Caco-2 (cell line): ENCODE measurements at regions not wholly inside any gene's neighbourhood (a gene's known extent, or its start where the extent isn't known, plus 50 kb on each side); places are given as distances from the start of the nearest gene placed in this dataset.

Experiments used
- BruUV-seq: library from RNA; stranded (reverse); fragments of 400-500 nt; replicated peaks from 2 replicates; lab custom pipeline; 2021; lab: Mats Ljungman, UMichigan
- CTCF ChIA-PET: fragments of 300-600 bp; sonication (Branson Sonifier 250); formaldehyde crosslinking; loops from one replicate; lab custom pipeline; 2022; ENCODE audit warnings: antibody characterized with exemption; lab: Charles Lee
- POLR2A ChIA-PET: fragments of 300-600 bp; sonication (Branson Sonifier 250); formaldehyde crosslinking; loops from one replicate; lab custom pipeline; 2022; ENCODE audit warnings: antibody characterized with exemption; lab: Charles Lee
- DNase-seq, 2 experiments: peaks; one replicate each; pipeline versions ENCODE4 v3.0.0 to v3.0.0-alpha.2; 2020 to 2022
- H3K27me3 ChIP-seq: replicated peaks from 2 replicates; pipeline ENCODE4 v1.6.0; 2011; ENCODE audit warnings: low read length; ENCODE audit not compliant: control insufficient read depth, insufficient read depth
- H3K36me3 ChIP-seq: 2 replicates; pipeline ENCODE4 v1.5.1; 2011; ENCODE audit warnings: low read length; ENCODE audit not compliant: control insufficient read depth, insufficient read depth
- H3K4me1 ChIP-seq: fragments of 250-450 bp; sonication (Bioruptor Pico); 2 replicates; pipeline ENCODE4 v1.5.1; 2020; ENCODE audit warnings: mild to moderate bottlenecking
- H3K4me3 ChIP-seq: 2 replicates; pipeline ENCODE4 v1.5.1; 2011; ENCODE audit warnings: low read depth, mild to moderate bottlenecking, control low read depth, low read length
- H3K9me3 ChIP-seq: fragments of 250-450 bp; sonication (Bioruptor Pico); 2 replicates; pipeline ENCODE4 v1.5.1; 2020; ENCODE audit warnings: mild to moderate bottlenecking, moderate library complexity
- H3K27ac Mint-ChIP-seq: one replicate; pipeline ENCODE4 v1.8.0; 2022; ENCODE audit warnings: mixed read lengths; ENCODE audit not compliant: unreplicated experiment
- H3K27me3 Mint-ChIP-seq: one replicate; pipeline ENCODE4 v1.8.0; 2022; ENCODE audit warnings: mixed read lengths; ENCODE audit not compliant: insufficient read depth, unreplicated experiment
- H3K36me3 Mint-ChIP-seq: one replicate; pipeline ENCODE4 v1.8.0; 2022; ENCODE audit warnings: mild to moderate bottlenecking, mixed read lengths; ENCODE audit not compliant: insufficient read depth, unreplicated experiment
- H3K4me1 Mint-ChIP-seq: one replicate; pipeline ENCODE4 v1.8.0; 2022; ENCODE audit warnings: low read depth, mixed read lengths; ENCODE audit not compliant: unreplicated experiment
- H3K4me3 Mint-ChIP-seq: one replicate; pipeline ENCODE4 v1.8.0; 2022; ENCODE audit warnings: mild to moderate bottlenecking, moderate library complexity, mixed read lengths; ENCODE audit not compliant: unreplicated experiment
- H3K9me3 Mint-ChIP-seq: one replicate; pipeline ENCODE4 v1.8.0; 2022; ENCODE audit warnings: mixed read lengths; ENCODE audit not compliant: unreplicated experiment
- CTCF ChIP-seq, 2 experiments: fragments of 200-600 bp in 1 of 2; IDR thresholded peaks; 1 replicate in 1 of 2; 2 replicates in 1 of 2; pipeline versions ENCODE4 v1.5.1 to v1.8.0; 2011 to 2022; ENCODE audit warnings: antibody characterized with exemption in 1 of 2, control low read depth in 1 of 2, inconsistent platforms in 1 of 2, low read depth in 1 of 2, low read length in 1 of 2, mild to moderate bottlenecking in 1 of 2, moderate library complexity in 1 of 2; ENCODE audit not compliant: insufficient read depth in 1 of 2, severe bottlenecking in 1 of 2, unreplicated experiment in 1 of 2
- intact Hi-C: fragments of 100-400 bp; cut with micrococcal nuclease; formaldehyde crosslinking; loops from one replicate; pipeline ENCODE4 v1.10.0; 2022; ENCODE audit not compliant: unreplicated experiment

DNA sequence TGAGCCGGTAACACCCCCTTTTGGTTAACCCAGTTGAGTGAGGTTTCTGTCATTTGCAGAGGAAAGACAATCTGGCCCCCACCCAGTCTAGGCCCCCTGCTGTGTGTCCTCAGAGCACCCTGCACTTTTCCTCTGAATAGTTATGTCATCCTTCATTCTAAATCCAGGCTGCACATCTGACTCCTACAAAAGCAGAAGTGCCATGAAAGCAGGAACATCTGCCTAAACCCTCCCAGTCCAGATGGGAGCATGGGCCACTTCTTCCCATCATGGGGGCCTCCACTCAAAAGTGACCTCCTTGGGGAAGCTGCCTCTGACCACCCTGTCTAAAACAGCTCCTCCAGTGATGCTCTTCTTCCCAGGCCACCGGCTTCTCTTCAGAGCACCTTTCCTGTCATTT lies 53.7 kb upstream of the HMGXB4 start:
- no peaks in the 10 kb centered on the region for H3K9me3 Mint-ChIP-seq
- CTCF ChIA-PET = no interaction called here
- POLR2A ChIA-PET = no interaction called here
- H3K27me3 ChIP-seq = no peaks in the 10 kb centered on the region
- no peak for DNase-seq
- H3K36me3 Mint-ChIP-seq = no peaks in the 10 kb centered on the region
- no peak for TF ChIP-seq CTCF (IDR thresholded peaks at IDR 0.05; ENCODE audit: insufficient read depth in 1 of 2, low read depth in 1 of 2, low read length in 1 of 2, severe bottlenecking in 1 of 2, unreplicated experiment in 1 of 2)
- H3K27ac Mint-ChIP-seq = no peak overlapping the region
- BruUV-seq = no TSS peak
- H3K4me1 ChIP-seq = no peaks in the 10 kb centered on the region
- H3K27me3 Mint-ChIP-seq = peaks cover 2% of the 10 kb centered on the region
- no peaks in the 10 kb centered on the region for H3K9me3 ChIP-seq
- no peaks in the 10 kb centered on the region for H3K36me3 ChIP-seq
- no peak overlapping the region for H3K4me3 Mint-ChIP-seq
- no peaks in the 10 kb centered on the region for H3K4me1 Mint-ChIP-seq
- H3K4me3 ChIP-seq = no peak overlapping the region
- intact Hi-C loops = no loop called here

DNA sequence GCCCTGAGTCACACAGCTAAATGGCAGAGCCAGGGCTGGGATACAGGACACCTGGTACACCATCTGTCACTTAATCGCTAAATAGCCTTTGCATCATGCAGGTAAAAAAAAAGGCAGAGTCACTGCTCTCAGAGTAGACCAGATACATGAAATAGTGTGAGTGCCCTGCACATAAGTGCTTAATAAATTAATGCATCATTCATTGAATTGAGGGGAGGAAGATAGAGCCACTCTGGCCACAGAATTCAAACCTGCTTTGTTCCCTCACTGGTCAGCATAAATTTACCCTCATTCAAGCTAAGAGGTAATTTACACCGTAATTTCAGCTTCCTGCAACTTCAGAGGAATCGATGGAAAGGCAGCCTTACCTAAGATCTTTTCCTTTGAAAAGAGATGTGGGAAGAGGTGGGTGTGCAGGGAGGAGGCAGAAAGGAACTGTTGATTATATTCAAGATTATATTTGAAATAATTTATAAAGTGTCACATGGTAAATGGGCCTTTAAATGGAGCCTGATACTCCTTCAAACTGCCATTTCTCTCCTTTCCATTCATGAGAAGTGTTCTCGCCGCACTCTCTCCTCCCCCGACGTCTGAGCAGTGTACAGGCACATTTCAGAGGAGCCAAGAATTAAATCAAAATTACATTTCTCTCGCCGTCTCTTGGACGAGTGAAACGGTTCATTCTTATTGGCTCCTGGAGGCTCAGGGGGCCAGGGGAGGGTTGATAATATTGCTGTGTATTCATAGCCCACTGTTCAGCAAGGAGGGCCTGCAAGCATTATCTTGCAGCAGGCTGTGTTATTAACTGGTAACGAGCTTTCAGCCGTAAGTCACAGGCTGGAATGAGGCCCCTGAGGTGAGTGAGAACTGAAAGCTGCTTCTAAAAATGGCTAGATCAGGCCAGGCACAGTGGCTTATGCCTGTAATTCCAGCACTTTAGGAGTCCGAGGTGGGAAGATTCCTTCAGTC lies 52.2 kb upstream of the HMGXB4 start:
- H3K4me1 ChIP-seq = no peaks in the 10 kb centered on the region
- H3K9me3 ChIP-seq = no peaks in the 10 kb centered on the region
- no peaks in the 10 kb centered on the region for H3K36me3 ChIP-seq
- H3K9me3 Mint-ChIP-seq = no peaks in the 10 kb centered on the region
- H3K36me3 Mint-ChIP-seq = no peaks in the 10 kb centered on the region
- ChIA-PET POLR2A (no interaction called here), CTCF (interaction anchor here (0.8 to 1.8 kb wide), 2 partner anchors 26 kb away, joined by 3 to 6 read pairs; no protein-coding TSS in a partner anchor)
- no peak overlapping the region for H3K4me3 ChIP-seq
- no peaks in the 10 kb centered on the region for H3K27me3 ChIP-seq
- no peak overlapping the region for H3K4me3 Mint-ChIP-seq
- intact Hi-C loops = no loop called here
- TF ChIP-seq CTCF (IDR thresholded peaks at IDR 0.05; ENCODE audit: insufficient read depth in 1 of 2, low read depth in 1 of 2, low read length in 1 of 2, severe bottlenecking in 1 of 2, unreplicated experiment in 1 of 2) = no peak
- no peaks in the 10 kb centered on the region for H3K4me1 Mint-ChIP-seq
- BruUV-seq = no TSS peak
- no peak for DNase-seq
- H3K27me3 Mint-ChIP-seq = peaks cover 2% of the 10 kb centered on the region
- H3K27ac Mint-ChIP-seq = no peak overlapping the region

GRCh38 chr22:35205961-35206360 lies 51.3 kb upstream of the HMGXB4 start:
- Histone ChIP-seq H3K36me3 (no peaks in the 10 kb centered on the region), H3K4me1 (no peaks in the 10 kb centered on the region), H3K9me3 (no peaks in the 10 kb centered on the region), H3K4me3 (no peak overlapping the region), H3K27me3 (no peaks in the 10 kb centered on the region)
- intact Hi-C loops = no loop called here
- Mint-ChIP-seq H3K4me1 (no peaks in the 10 kb centered on the region), H3K4me3 (no peak overlapping the region), H3K27ac (no peak overlapping the region), H3K9me3 (no peaks in the 10 kb centered on the region), H3K27me3 (no peaks in the 10 kb centered on the region), H3K36me3 (no peaks in the 10 kb centered on the region)
- ChIA-PET CTCF (interaction anchor here (1.8 kb wide), 1 partner anchor 25 kb away, joined by 6 read pairs; no protein-coding TSS in a partner anchor), POLR2A (no interaction called here)
- no TSS peak for BruUV-seq
- DNase-seq = no peak
- no peak for TF ChIP-seq CTCF (IDR thresholded peaks at IDR 0.05; ENCODE audit: insufficient read depth in 1 of 2, low read depth in 1 of 2, low read length in 1 of 2, severe bottlenecking in 1 of 2, unreplicated experiment in 1 of 2)
